Neuronal stem cell (in vitro differentiated cells): ENCODE measurements at regions not wholly inside any gene's neighbourhood (a gene's known extent, or its start where the extent isn't known, plus 50 kb on each side); places are given as distances from the start of the nearest gene placed in this dataset.
A peak's percentile ranks its signal among the peaks of the same experiment; 100 is the strongest.

Experiments used
- DNase-seq: peaks from one replicate; pipeline ENCODE4 v3.0.0-alpha.2; 2013; ENCODE audit warnings: low spot score
- H2AFZ ChIP-seq: one replicate; pipeline ENCODE4 v1.6.1; 2013; ENCODE audit warnings: mild to moderate bottlenecking, low read length, inconsistent platforms
- H2AK5ac ChIP-seq: 2 replicates; pipeline ENCODE4 v1.6.1; 2013; ENCODE audit warnings: low read depth, mild to moderate bottlenecking, inconsistent platforms, low read length, moderate library complexity, mixed read lengths
- H2BK120ac ChIP-seq: 2 replicates; pipeline ENCODE4 v1.6.1; 2013; ENCODE audit warnings: low read depth, mild to moderate bottlenecking, inconsistent platforms, low read length, moderate library complexity, mixed read lengths
- H2BK12ac ChIP-seq: one replicate; pipeline ENCODE4 v1.6.1; 2013; ENCODE audit warnings: low read length, inconsistent platforms
- H2BK15ac ChIP-seq: 2 replicates; pipeline ENCODE4 v1.6.1; 2013; ENCODE audit warnings: mild to moderate bottlenecking, low read length, inconsistent platforms, mixed read lengths
- H2BK5ac ChIP-seq: one replicate; pipeline ENCODE4 v1.6.1; 2013; ENCODE audit warnings: inconsistent platforms, mild to moderate bottlenecking, low read length, moderate library complexity
- H3K14ac ChIP-seq: one replicate; pipeline ENCODE4 v1.6.1; 2013; ENCODE audit warnings: low read length, inconsistent platforms
- H3K18ac ChIP-seq: 2 replicates; pipeline ENCODE4 v1.6.1; 2013; ENCODE audit warnings: low read length, inconsistent platforms
- H3K23ac ChIP-seq: 2 replicates; pipeline ENCODE4 v1.6.1; 2013; ENCODE audit warnings: low read depth, mild to moderate bottlenecking, mixed read lengths, low read length, inconsistent platforms; ENCODE audit not compliant: poor library complexity
- H3K27ac ChIP-seq: replicated peaks from 3 replicates; pipeline ENCODE4 v1.5.1; 2013; ENCODE audit warnings: low read length, inconsistent platforms
- H3K27me3 ChIP-seq, 3 experiments: 2 replicates each; pipeline ENCODE4 v1.6.1; 2013; ENCODE audit warnings: low read length in 3 of 3, mild to moderate bottlenecking in 2 of 3, inconsistent platforms in 1 of 3, low read depth in 1 of 3, mixed read lengths in 1 of 3, moderate library complexity in 1 of 3; ENCODE audit not compliant: control insufficient read depth in 3 of 3, insufficient read depth in 3 of 3
- H3K36me3 ChIP-seq, 2 donors: replicated peaks in 1 of 2; 2 replicates each; pipeline ENCODE4 v1.6.1; 2013; ENCODE audit warnings: low read length in 2 of 2; ENCODE audit not compliant: control insufficient read depth in 2 of 2, insufficient read depth in 2 of 2
- H3K4ac ChIP-seq: 2 replicates; pipeline ENCODE4 v1.6.1; 2013; ENCODE audit warnings: inconsistent platforms, mild to moderate bottlenecking, low read length, moderate library complexity
- H3K4me1 ChIP-seq, 2 donors: 1 replicate in 1 of 2; 2 replicates in 1 of 2; pipeline ENCODE4 v1.6.1; 2013; ENCODE audit warnings: low read length in 2 of 2, low read depth in 1 of 2; ENCODE audit not compliant: control insufficient read depth in 2 of 2, insufficient read depth in 1 of 2
- H3K4me2 ChIP-seq: one replicate; pipeline ENCODE4 v1.6.1; 2013; ENCODE audit warnings: mild to moderate bottlenecking, low read length, inconsistent platforms; ENCODE audit not compliant: insufficient read depth, poor library complexity, severe bottlenecking
- H3K4me3 ChIP-seq, 2 donors: 2 replicates each; pipeline ENCODE4 v1.5.1; 2013; ENCODE audit warnings: low read length in 2 of 2, mild to moderate bottlenecking in 2 of 2, inconsistent platforms in 1 of 2, moderate library complexity in 1 of 2
- H3K79me1 ChIP-seq: one replicate; pipeline ENCODE4 v1.6.1; 2013; ENCODE audit warnings: low read depth, mild to moderate bottlenecking, inconsistent platforms, low read length, moderate library complexity
- H3K9ac ChIP-seq: one replicate; pipeline ENCODE4 v1.6.1; 2013; ENCODE audit warnings: mild to moderate bottlenecking, low read depth, low read length, inconsistent platforms; ENCODE audit not compliant: poor library complexity
- H3K9me3 ChIP-seq, 2 donors: replicated peaks in 1 of 2; 2 replicates each; pipeline versions ENCODE3 to v1.6.1; 2013; ENCODE audit warnings: low read length in 2 of 2, mild to moderate bottlenecking in 2 of 2, inconsistent platforms in 1 of 2, low read depth in 1 of 2, mixed read lengths in 1 of 2, moderate library complexity in 1 of 2; ENCODE audit not compliant: control insufficient read depth in 2 of 2, insufficient read depth in 1 of 2
- H4K8ac ChIP-seq: one replicate; pipeline ENCODE4 v1.6.1; 2013; ENCODE audit warnings: low read depth, mild to moderate bottlenecking, inconsistent platforms, low read length, moderate library complexity
- H4K91ac ChIP-seq: one replicate; pipeline ENCODE4 v1.6.1; 2013; ENCODE audit warnings: low read length, low read depth, mild to moderate bottlenecking, inconsistent platforms; ENCODE audit not compliant: poor library complexity
- WGBS, 2 donors: extraction: QIAGEN DNeasy Blood & Tissue Kit; methylation state at CpG; one replicate each; pipeline ENCODE4 v1.1.7; 2013; ENCODE audit warnings: missing lambda C conversion rate in 2 of 2, mixed read lengths in 1 of 2; ENCODE audit not compliant: insufficient read length in 2 of 2, insufficient replicate concordance in 1 of 2; ENCODE audit errors: extremely low coverage in 2 of 2; 5-methylcytosine and 5-hydroxymethylcytosine counted together

DNA sequence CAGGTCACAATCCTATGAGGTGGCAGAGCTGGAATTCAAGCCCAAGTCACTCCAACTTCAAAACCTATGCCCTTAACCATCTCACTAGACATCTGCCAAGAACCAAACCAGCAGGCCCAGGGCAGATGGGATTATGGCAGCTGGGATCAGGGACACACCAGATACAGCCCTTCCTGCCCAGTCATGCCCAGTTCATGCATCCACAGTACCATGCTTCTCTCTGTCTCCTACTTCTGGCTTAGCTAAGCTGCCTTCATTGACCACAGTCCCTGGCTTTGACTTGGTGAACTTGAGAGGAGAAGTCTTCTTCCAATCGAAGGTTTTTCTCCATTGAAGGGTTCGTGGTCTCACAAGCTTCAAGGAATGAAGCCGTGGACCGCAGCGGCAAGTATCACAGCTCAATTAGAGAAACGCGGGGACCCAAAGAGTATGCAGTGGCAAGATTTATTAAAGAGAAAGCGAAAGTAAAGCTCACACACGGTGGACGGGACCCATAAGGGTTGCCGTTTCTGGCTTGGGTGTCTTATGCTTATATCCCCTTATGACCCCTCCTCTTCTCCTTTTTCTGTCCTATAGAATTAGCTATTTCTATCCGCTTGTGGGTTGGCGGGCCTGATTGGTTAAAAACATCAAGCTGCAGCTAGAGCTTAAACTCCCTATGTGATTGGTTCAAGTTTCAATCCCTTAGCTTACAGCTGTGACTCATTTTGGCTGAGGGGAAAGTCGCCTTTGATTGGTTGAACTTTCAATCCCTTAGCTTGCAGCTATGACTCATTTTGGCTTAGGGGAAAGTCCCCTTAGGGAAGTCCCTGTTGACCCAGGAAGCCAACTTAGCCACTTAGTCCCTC lies 101.2 kb downstream of the TRIM36 start:
- Histone ChIP-seq H3K79me1 (no peaks in the 10 kb centered on the region), H3K27ac (no peak overlapping the region), H3K9ac (peak overlapping the region; percentile 10), H2BK120ac (no peak overlapping the region), H2BK15ac (no peak overlapping the region), H4K91ac (no peak overlapping the region), H3K14ac (no peak overlapping the region), H3K4me1 (peaks cover 0 to 2% of the 10 kb centered on the region in 2 donors), H3K4ac (no peak overlapping the region), H3K4me3 (no peak overlapping the region), H3K4me2 (no peak overlapping the region), H3K9me3 (no peaks in the 10 kb centered on the region), H2BK5ac (no peak overlapping the region), H2BK12ac (no peak overlapping the region), H2AFZ (peak overlapping the region; percentile 47), H3K27me3 (peaks cover 0 to 4% (median 0%) of the 10 kb centered on the region in 3 experiments), H4K8ac (no peak overlapping the region), H2AK5ac (no peak overlapping the region), H3K23ac (no peak overlapping the region), H3K18ac (no peak overlapping the region), H3K36me3 (no peaks in the 10 kb centered on the region)
- no CpG with 5 or more reads among the region's 14 CpGs for WGBS, 2 donors
- no peak for DNase-seq

GRCh38 chr5:115064380-115064779 lies 105.3 kb downstream of the TRIM36 start:
- Histone ChIP-seq H3K27me3 (no peaks in the 10 kb centered on the region), H2AFZ (no peak overlapping the region), H3K4me1 (no peaks in the 10 kb centered on the region), H3K9ac (no peak overlapping the region), H3K4ac (no peak overlapping the region), H3K4me2 (no peak overlapping the region), H2AK5ac (no peak overlapping the region), H3K4me3 (no peak overlapping the region), H3K36me3 (no peaks in the 10 kb centered on the region), H2BK15ac (no peak overlapping the region), H3K27ac (no peak overlapping the region), H4K91ac (no peak overlapping the region), H4K8ac (no peak overlapping the region), H3K9me3 (no peaks in the 10 kb centered on the region), H2BK12ac (no peak overlapping the region), H3K14ac (no peak overlapping the region), H2BK5ac (no peak overlapping the region), H3K23ac (no peak overlapping the region), H3K79me1 (no peaks in the 10 kb centered on the region), H2BK120ac (no peak overlapping the region), H3K18ac (no peak overlapping the region)
- DNase-seq: no peak
- WGBS, 2 donors: no CpG with 5 or more reads among the region's 2 CpGs

- no peak for DNase-seq
- no peak overlapping the region for H3K23ac ChIP-seq
- H3K36me3 ChIP-seq: no peaks in the 10 kb centered on the region
- no peak overlapping the region for H3K9ac ChIP-seq
- no peak overlapping the region for H3K18ac ChIP-seq
- no CpG with 5 or more reads among the region's 1 CpG for WGBS, 2 donors
- H3K27ac ChIP-seq: no peak overlapping the region
- no peak overlapping the region for H3K4me2 ChIP-seq
- no peak overlapping the region for H3K4ac ChIP-seq
- H2AK5ac ChIP-seq: no peak overlapping the region
- no peak overlapping the region for H4K91ac ChIP-seq
- H2BK5ac ChIP-seq: no peak overlapping the region
- H3K27me3 ChIP-seq: no peaks in the 10 kb centered on the region
- no peak overlapping the region for H2BK120ac ChIP-seq
- H3K9me3 ChIP-seq: no peaks in the 10 kb centered on the region
- H2AFZ ChIP-seq: no peak overlapping the region
- H3K79me1 ChIP-seq: no peaks in the 10 kb centered on the region
- no peak overlapping the region for H2BK15ac ChIP-seq
- H3K4me1 ChIP-seq: no peaks in the 10 kb centered on the region
- H4K8ac ChIP-seq: no peak overlapping the region
- H3K14ac ChIP-seq: no peak overlapping the region
- no peak overlapping the region for H2BK12ac ChIP-seq
- H3K4me3 ChIP-seq: no peak overlapping the region
These were observed 115.2 kb downstream of the TRIM36 start for GRCh38 chr5:115054387-115054951.

DNA sequence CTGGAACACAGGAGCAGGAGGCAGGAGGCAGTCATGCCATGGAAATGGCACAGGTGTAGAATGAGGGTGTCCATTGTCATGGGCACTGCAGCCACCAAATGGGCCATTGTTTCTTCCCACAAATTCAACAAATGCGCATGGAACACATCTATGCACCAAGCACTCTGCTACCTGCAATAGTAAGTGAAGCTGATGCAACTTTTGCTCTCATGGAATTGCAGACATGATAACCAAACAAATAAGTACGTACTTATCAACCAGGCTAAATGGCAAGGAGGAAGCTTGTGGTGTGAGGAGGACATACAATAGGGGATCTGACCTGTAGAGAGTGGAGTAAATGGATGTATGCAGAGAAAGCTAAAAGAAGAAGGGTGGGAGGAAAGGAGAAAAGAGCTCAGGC lies 116.8 kb downstream of the TRIM36 start:
- Histone ChIP-seq H3K9ac (no peak overlapping the region), H3K36me3 (no peaks in the 10 kb centered on the region), H2AK5ac (no peak overlapping the region), H3K4ac (no peak overlapping the region), H4K8ac (no peak overlapping the region), H3K18ac (no peak overlapping the region), H2AFZ (no peak overlapping the region), H3K27ac (no peak overlapping the region), H3K14ac (no peak overlapping the region), H3K4me1 (no peaks in the 10 kb centered on the region), H2BK5ac (no peak overlapping the region), H3K27me3 (no peaks in the 10 kb centered on the region), H3K79me1 (no peaks in the 10 kb centered on the region), H2BK15ac (no peak overlapping the region), H3K23ac (no peak overlapping the region), H4K91ac (no peak overlapping the region), H3K4me3 (no peak overlapping the region), H2BK12ac (no peak overlapping the region), H2BK120ac (no peak overlapping the region), H3K4me2 (no peak overlapping the region), H3K9me3 (no peaks in the 10 kb centered on the region)
- no peak for DNase-seq
- no CpG with 5 or more reads among the region's 2 CpGs for WGBS, 2 donors
